Uterus (tissue), 3 donors: ENCODE measurements at regions not wholly inside any gene's neighbourhood (a gene's known extent, or its start where the extent isn't known, plus 50 kb on each side); places are given as distances from the start of the nearest gene placed in this dataset.

Source experiments
- DNase-seq, 2 donors: peaks; one replicate each; pipeline ENCODE4 v3.0.0-alpha.2; 2019 to 2020
- H3K27ac ChIP-seq, 2 donors: fragments of 200-600 bp; sonication (generic); 1 replicate in 1 of 2; 2 replicates in 1 of 2; pipeline ENCODE4 v1.5.1; 2016 to 2018
- H3K27me3 ChIP-seq, 2 donors: fragments of 200-600 bp; sonication (generic); one replicate each; pipeline ENCODE4 v1.5.1; 2018 to 2019; ENCODE audit warnings: control low read depth in 1 of 2
- H3K36me3 ChIP-seq, 2 donors: fragments of 200-600 bp; sonication (generic); one replicate each; pipeline ENCODE4 v1.5.1; 2019; ENCODE audit warnings: control low read depth in 1 of 2
- H3K4me1 ChIP-seq, 2 donors: fragments of 200-600 bp; sonication (generic); one replicate each; pipeline ENCODE4 v1.5.1; 2018 to 2019; ENCODE audit warnings: control low read depth in 1 of 2
- H3K4me3 ChIP-seq, 2 donors: fragments of 200-600 bp; sonication (generic); 1 replicate in 1 of 2; 2 replicates in 1 of 2; pipeline ENCODE4 v1.5.1; 2018 to 2019; ENCODE audit warnings: mild to moderate bottlenecking in 1 of 2
- H3K9me3 ChIP-seq, 2 donors: fragments of 200-600 bp; sonication (generic); one replicate each; pipeline ENCODE4 v1.5.1; 2019; ENCODE audit warnings: control low read depth in 1 of 2
- POLR2A ChIP-seq, 2 donors: fragments of 450-650 bp; IDR thresholded peaks; one replicate each; pipeline ENCODE4 v1.6.1; 2016; ENCODE audit warnings: antibody characterized with exemption in 2 of 2, mild to moderate bottlenecking in 1 of 2, moderate library complexity in 1 of 2
- intact Hi-C: fragments of 100-400 bp; cut with DNase I; formaldehyde crosslinking; loops from one replicate; pipeline ENCODE4 v1.15.1; 2023; ENCODE audit warnings: low total_unique reads
- TF ChIP-seq, protein P1 (sequence below), 4 experiments: fragments of 200-600 bp in 2 of 4; fragments of 450-650 bp in 2 of 4; sonication (generic) in 2 of 4; IDR thresholded peaks; one replicate each; pipeline ENCODE4 v1.5.1; 2016 to 2019; ENCODE audit warnings: antibody characterized with exemption in 4 of 4, mild to moderate bottlenecking in 2 of 4, moderate library complexity in 1 of 4
- donor health status: DM: yes; HTN: yes; CAD: no.

DNA sequence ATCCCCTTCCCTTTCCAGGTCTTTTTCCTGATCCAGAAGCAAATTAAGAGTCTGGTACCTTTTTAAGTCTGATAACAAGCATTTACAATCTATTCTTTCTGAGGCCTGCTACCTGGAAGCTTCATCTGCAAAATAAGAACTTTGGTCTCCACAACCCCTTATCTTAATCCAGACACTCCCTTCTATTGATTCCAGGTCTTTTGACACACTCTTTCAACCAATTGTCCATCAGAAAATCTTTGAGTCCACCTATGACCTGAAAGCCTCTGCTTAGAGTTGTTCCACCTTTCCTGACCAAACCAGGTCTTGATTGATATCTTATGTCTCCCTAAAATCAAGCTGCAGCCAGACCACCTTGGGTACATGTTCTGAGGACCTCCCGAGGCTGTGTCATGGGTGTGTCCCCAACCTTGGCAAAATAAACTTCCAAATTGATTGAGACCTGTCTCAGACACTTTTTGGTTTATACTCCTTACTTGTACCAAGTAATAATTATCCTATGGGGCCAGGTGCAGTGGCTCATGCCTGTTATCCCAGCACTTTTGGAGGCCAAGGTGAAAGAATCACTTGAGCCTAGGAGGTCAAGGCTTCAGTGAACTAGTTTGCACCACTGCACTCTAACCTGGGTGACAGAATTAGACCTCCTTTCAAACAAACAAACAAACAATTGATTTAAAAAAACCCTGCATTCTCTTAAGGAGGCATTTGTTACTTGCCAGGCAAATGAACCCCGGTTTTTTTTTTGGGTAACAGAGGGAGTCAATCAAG, 126.1 kb downstream of the MAP3K21 start:
- H3K27me3 ChIP-seq, result no peaks in the 10 kb centered on the region
- no peaks in the 10 kb centered on the region for H3K36me3 ChIP-seq
- H3K4me3 ChIP-seq, result no peak overlapping the region
- H3K27ac ChIP-seq, result no peak overlapping the region
- H3K9me3 ChIP-seq, result no peaks in the 10 kb centered on the region
- no peak for DNase-seq
- H3K4me1 ChIP-seq, result no peaks in the 10 kb centered on the region
- TF ChIP-seq, protein P1, sequence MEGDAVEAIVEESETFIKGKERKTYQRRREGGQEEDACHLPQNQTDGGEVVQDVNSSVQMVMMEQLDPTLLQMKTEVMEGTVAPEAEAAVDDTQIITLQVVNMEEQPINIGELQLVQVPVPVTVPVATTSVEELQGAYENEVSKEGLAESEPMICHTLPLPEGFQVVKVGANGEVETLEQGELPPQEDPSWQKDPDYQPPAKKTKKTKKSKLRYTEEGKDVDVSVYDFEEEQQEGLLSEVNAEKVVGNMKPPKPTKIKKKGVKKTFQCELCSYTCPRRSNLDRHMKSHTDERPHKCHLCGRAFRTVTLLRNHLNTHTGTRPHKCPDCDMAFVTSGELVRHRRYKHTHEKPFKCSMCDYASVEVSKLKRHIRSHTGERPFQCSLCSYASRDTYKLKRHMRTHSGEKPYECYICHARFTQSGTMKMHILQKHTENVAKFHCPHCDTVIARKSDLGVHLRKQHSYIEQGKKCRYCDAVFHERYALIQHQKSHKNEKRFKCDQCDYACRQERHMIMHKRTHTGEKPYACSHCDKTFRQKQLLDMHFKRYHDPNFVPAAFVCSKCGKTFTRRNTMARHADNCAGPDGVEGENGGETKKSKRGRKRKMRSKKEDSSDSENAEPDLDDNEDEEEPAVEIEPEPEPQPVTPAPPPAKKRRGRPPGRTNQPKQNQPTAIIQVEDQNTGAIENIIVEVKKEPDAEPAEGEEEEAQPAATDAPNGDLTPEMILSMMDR (IDR thresholded peaks at IDR 0.05), result no peak
- no peak for TF ChIP-seq POLR2A (IDR thresholded peaks at IDR 0.05)
- intact Hi-C loops, result no loop called here

- Histone ChIP-seq H3K9me3 (no peaks in the 10 kb centered on the region), H3K4me3 (no peak overlapping the region), H3K27me3 (no peaks in the 10 kb centered on the region), H3K27ac (no peak overlapping the region), H3K36me3 (no peaks in the 10 kb centered on the region), H3K4me1 (no peaks in the 10 kb centered on the region)
- intact Hi-C loops, result no loop called here
- no peak for DNase-seq
- TF ChIP-seq, protein P1 (IDR thresholded peaks at IDR 0.05), result no peak
- no peak for TF ChIP-seq POLR2A (IDR thresholded peaks at IDR 0.05)
Observed at GRCh38 chr1:233459470-233459945, 132.0 kb downstream of the MAP3K21 start.

- no peak overlapping the region for H3K4me3 ChIP-seq
- H3K4me1 ChIP-seq, result no peaks in the 10 kb centered on the region
- H3K9me3 ChIP-seq, result no peaks in the 10 kb centered on the region
- H3K36me3 ChIP-seq, result no peaks in the 10 kb centered on the region
- TF ChIP-seq POLR2A (IDR thresholded peaks at IDR 0.05), result no peak
- TF ChIP-seq, protein P1 (IDR thresholded peaks at IDR 0.05), result no peak
- DNase-seq, result no peak
- intact Hi-C loops, result no loop called here
- no peaks in the 10 kb centered on the region for H3K27me3 ChIP-seq
- H3K27ac ChIP-seq, result no peak overlapping the region
Observed at GRCh38 chr1:233459968-233460367, 132.4 kb downstream of the MAP3K21 start.

DNA sequence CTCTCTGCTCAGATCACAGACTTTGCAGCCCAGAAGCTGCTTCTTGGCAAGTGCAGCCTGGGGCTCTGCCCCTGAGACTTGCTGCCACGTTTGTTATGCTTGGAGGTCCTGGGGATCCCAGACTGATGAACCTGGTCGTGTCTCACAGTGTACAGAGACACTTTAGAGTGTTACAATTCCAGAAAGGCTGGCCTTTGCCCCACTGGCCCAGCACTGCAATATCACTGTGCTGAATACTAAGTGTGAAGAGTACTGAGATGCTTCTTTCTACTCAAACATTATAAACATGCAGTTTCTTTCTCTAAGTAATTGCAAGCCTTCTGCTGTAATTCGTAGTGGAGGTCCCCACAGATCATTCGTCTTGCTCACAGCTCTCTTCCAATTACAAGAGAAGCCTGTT, 133.2 kb downstream of the MAP3K21 start:
- no peak overlapping the region for H3K4me3 ChIP-seq
- no peaks in the 10 kb centered on the region for H3K4me1 ChIP-seq
- DNase-seq, result no peak
- H3K27me3 ChIP-seq, result no peaks in the 10 kb centered on the region
- TF ChIP-seq, protein P1 (IDR thresholded peaks at IDR 0.05), result no peak
- intact Hi-C loops, result no loop called here
- H3K27ac ChIP-seq, result no peak overlapping the region
- H3K36me3 ChIP-seq, result no peaks in the 10 kb centered on the region
- H3K9me3 ChIP-seq, result no peaks in the 10 kb centered on the region

- no peaks in the 10 kb centered on the region for H3K4me1 ChIP-seq
- no peak overlapping the region for H3K27ac ChIP-seq
- no peak for TF ChIP-seq POLR2A (IDR thresholded peaks at IDR 0.05)
- TF ChIP-seq, protein P1 (IDR thresholded peaks at IDR 0.05), result no peak
- no peaks in the 10 kb centered on the region for H3K27me3 ChIP-seq
- H3K9me3 ChIP-seq, result no peaks in the 10 kb centered on the region
- no peak for DNase-seq
- H3K36me3 ChIP-seq, result no peaks in the 10 kb centered on the region
- H3K4me3 ChIP-seq, result no peak overlapping the region
- intact Hi-C loops, result no loop called here
Observed at GRCh38 chr1:233461847-233462246, 134.3 kb downstream of the MAP3K21 start.
